ENCODE measurements at regions not wholly inside any gene's neighbourhood (a gene's known extent, or its start where the extent isn't known, plus 50 kb on each side); places are given as distances from the start of the nearest gene placed in this dataset.

DNA sequence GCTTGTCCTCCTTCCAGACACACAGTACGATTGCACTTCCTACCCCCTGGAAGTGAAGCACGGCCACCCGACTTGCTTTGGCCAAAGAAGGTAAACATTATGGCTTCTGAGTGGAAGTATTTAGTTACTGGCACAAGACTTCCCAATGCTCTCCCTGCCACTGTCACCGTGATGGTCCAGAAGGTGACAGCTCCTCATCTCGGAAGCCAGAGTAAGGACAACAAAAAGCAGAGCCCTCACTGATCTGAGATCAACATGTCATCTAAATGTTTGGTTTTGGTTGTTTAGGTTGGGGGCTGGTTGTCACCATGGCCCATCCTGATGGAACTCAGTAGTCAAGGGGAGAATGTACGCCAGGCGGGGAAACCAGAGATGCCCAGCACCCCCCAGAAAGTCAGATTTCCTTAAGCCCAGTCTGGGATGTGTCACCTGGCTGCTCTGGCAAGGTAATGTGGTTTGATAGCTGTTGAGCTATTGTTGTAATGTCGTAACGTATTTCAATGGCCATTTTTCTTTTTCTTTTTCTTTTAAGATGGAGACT lies 170.1 kb upstream of the ZNF536 start:
- TF ChIP-seq, protein P1, sequence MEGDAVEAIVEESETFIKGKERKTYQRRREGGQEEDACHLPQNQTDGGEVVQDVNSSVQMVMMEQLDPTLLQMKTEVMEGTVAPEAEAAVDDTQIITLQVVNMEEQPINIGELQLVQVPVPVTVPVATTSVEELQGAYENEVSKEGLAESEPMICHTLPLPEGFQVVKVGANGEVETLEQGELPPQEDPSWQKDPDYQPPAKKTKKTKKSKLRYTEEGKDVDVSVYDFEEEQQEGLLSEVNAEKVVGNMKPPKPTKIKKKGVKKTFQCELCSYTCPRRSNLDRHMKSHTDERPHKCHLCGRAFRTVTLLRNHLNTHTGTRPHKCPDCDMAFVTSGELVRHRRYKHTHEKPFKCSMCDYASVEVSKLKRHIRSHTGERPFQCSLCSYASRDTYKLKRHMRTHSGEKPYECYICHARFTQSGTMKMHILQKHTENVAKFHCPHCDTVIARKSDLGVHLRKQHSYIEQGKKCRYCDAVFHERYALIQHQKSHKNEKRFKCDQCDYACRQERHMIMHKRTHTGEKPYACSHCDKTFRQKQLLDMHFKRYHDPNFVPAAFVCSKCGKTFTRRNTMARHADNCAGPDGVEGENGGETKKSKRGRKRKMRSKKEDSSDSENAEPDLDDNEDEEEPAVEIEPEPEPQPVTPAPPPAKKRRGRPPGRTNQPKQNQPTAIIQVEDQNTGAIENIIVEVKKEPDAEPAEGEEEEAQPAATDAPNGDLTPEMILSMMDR (IDR thresholded peaks at IDR 0.05): no peak
- no peak for TF ChIP-seq POLR2A (IDR thresholded peaks at IDR 0.05)
- no peak for TF ChIP-seq POLR2AphosphoS5 (IDR thresholded peaks at IDR 0.05)

Data from upper lobe of left lung (tissue), 4 donors.